K562 (cell line): ENCODE measurements at regions not wholly inside any gene's neighbourhood (a gene's known extent, or its start where the extent isn't known, plus 50 kb on each side); places are given as distances from the start of the nearest gene placed in this dataset.

Experiments used
- ATAC-seq: fragments of 200-7000 bp; cut with Tn5 transposase; 3 replicates; pipeline ENCODE4 v1.9.1; 2020; ENCODE audit warnings: moderate library complexity
- BruUV-seq: library from RNA; stranded (reverse); fragments of 400-500 nt; replicated peaks from 2 replicates; lab custom pipeline; 2021; lab: Mats Ljungman, UMichigan
- CTCF ChIA-PET: fragments of 300-600 bp; formaldehyde crosslinking; extraction: SDS; loops from one replicate; lab custom pipeline; 2021; ENCODE audit warnings: low intra/inter-chr PET ratio; lab: Yijun Ruan, JAX
- POLR2A ChIA-PET: fragments of 300-600, 350-650 bp; sonication (Branson Sonifier 250); formaldehyde crosslinking; extraction: SDS; loops from one replicate; lab custom pipeline; 2021; ENCODE audit warnings: antibody characterized with exemption, inconsistent platforms; lab: Yijun Ruan, JAX
- DNase-seq, 4 experiments: peaks; one replicate each; pipeline versions ENCODE4 v3.0.0 to v3.0.0-alpha.2; 2011 to 2018; ENCODE audit warnings: low spot score in 3 of 4, mixed read lengths in 3 of 4; ENCODE audit errors: extremely low read depth in 1 of 4
- FAIRE-seq: peaks from 2 replicates; lab custom pipeline; 2011; peaks lifted over from hg19 to GRCh38; lab: Jason Lieb, UNC
- H2AFZ ChIP-seq: 2 replicates; pipeline ENCODE4 v1.6.0; 2011; ENCODE audit warnings: low read depth, low read length, control low read depth, inconsistent platforms
- H3K27ac ChIP-seq: fragments of 200-600 bp; 3 replicates; pipeline ENCODE4 v1.8.0; 2011; ENCODE audit warnings: low read depth, mild to moderate bottlenecking, control low read depth, inconsistent platforms, low read length, moderate library complexity, mixed read lengths; ENCODE audit errors: extremely low read depth
- H3K27me3 ChIP-seq, 2 experiments: fragments of 300-600 bp in 1 of 2; 2 replicates in 1 of 2; 3 replicates in 1 of 2; pipeline versions ENCODE4 v1.6.0 to v1.8.0; 2011; ENCODE audit warnings: inconsistent platforms in 2 of 2, low read length in 2 of 2, mild to moderate bottlenecking in 1 of 2, mixed read lengths in 1 of 2, moderate library complexity in 1 of 2; ENCODE audit not compliant: control insufficient read depth in 2 of 2, insufficient read depth in 2 of 2
- H3K36me3 ChIP-seq: fragments of 300-600 bp; 3 replicates; pipeline ENCODE4 v1.8.0; 2011; ENCODE audit warnings: mild to moderate bottlenecking, low read length, inconsistent platforms; ENCODE audit not compliant: control insufficient read depth, insufficient read depth
- H3K4me1 ChIP-seq, 2 experiments: fragments of 200-600 bp in 1 of 2; replicated peaks in 1 of 2; 2 replicates in 1 of 2; 3 replicates in 1 of 2; pipeline versions ENCODE4 v1.5.1 to v1.8.0; 2011; ENCODE audit warnings: inconsistent platforms in 2 of 2, low read length in 2 of 2, mild to moderate bottlenecking in 1 of 2, mixed read lengths in 1 of 2, moderate library complexity in 1 of 2; ENCODE audit not compliant: control insufficient read depth in 2 of 2, insufficient read depth in 2 of 2
- H3K4me2 ChIP-seq: 2 replicates; pipeline ENCODE4 v1.6.1; 2011; ENCODE audit warnings: low read length, control low read depth, inconsistent platforms, mixed read lengths; ENCODE audit not compliant: insufficient read depth
- H3K4me3 ChIP-seq: fragments of 200-600 bp; sonication (generic), shearing (Covaris generic); 2 replicates; pipeline ENCODE4 v1.5.1; 2016; ENCODE audit warnings: control low read depth, inconsistent platforms
- H3K79me2 ChIP-seq: fragments of 200-600 bp; 3 replicates; pipeline ENCODE4 v1.8.0; 2011; ENCODE audit warnings: low read length, inconsistent platforms; ENCODE audit not compliant: control insufficient read depth, insufficient read depth
- H3K9ac ChIP-seq, 2 experiments: 2 replicates each; pipeline versions ENCODE4 v1.6.0 to v1.6.1; 2011; ENCODE audit warnings: low read depth in 2 of 2, low read length in 2 of 2, control low read depth in 1 of 2, inconsistent platforms in 1 of 2, mild to moderate bottlenecking in 1 of 2, mixed read lengths in 1 of 2; ENCODE audit not compliant: insufficient read depth in 1 of 2
- H3K9me1 ChIP-seq: one replicate; pipeline ENCODE4 v1.6.0; 2011; ENCODE audit warnings: inconsistent platforms, mild to moderate bottlenecking, low read length, moderate library complexity; ENCODE audit not compliant: control insufficient read depth, insufficient read depth
- H3K9me3 ChIP-seq: replicated peaks from 2 replicates; pipeline ENCODE4 v1.5.1; 2011; ENCODE audit warnings: low read depth, low read length, inconsistent platforms; ENCODE audit not compliant: control insufficient read depth, insufficient read depth
- H4K20me1 ChIP-seq: replicated peaks from 2 replicates; pipeline ENCODE4 v1.6.1; 2011; ENCODE audit warnings: low read length, inconsistent platforms, mixed read lengths; ENCODE audit not compliant: control insufficient read depth, insufficient read depth
- BHLHE40 ChIP-seq: IDR thresholded peaks from 2 replicates; pipeline ENCODE4 v1.6.1; 2011; ENCODE audit warnings: low read length, improper control_type of control experiment
- BRD4 ChIP-seq: fragments of 200-600 bp; sonication (generic); IDR thresholded peaks from 2 replicates; pipeline ENCODE4 v1.6.1; 2017; ENCODE audit warnings: inconsistent platforms
- NCOA1 ChIP-seq: fragments of 450-650 bp; IDR thresholded peaks from 2 replicates; pipeline ENCODE4 v1.6.1; 2016; ENCODE audit warnings: low read depth
- NFIC ChIP-seq: fragments of 450-650 bp; IDR thresholded peaks from 2 replicates; pipeline ENCODE4 v1.6.1; 2017; ENCODE audit warnings: mild to moderate bottlenecking, inconsistent platforms
- NFIX ChIP-seq: fragments of 250-450 bp; sonication (Bioruptor Pico); IDR thresholded peaks from 2 replicates; pipeline ENCODE4 v1.4.0; 2020; ENCODE audit warnings: low read depth, mild to moderate bottlenecking, moderate library complexity
- SMAD1 ChIP-seq: fragments of 150-350 bp; IDR thresholded peaks from 2 replicates; pipeline ENCODE4 v1.6.1; 2014; ENCODE audit warnings: low read length, low read depth; ENCODE audit not compliant: partially characterized antibody
- XRCC3 ChIP-seq: fragments of 450-650 bp; IDR thresholded peaks from 2 replicates; pipeline ENCODE4 v1.6.1; 2017; ENCODE audit warnings: mild to moderate bottlenecking, moderate library complexity
- ZNF274 ChIP-seq: IDR thresholded peaks from 2 replicates; pipeline ENCODE4 v1.6.1; 2011; ENCODE audit warnings: low read depth, mild to moderate bottlenecking, low read length, moderate library complexity, borderline replicate concordance
- ZNF75A ChIP-seq: fragments of 450-650 bp; formaldehyde crosslinking; IDR thresholded peaks from 2 replicates; pipeline ENCODE4 v1.4.0; 2020; ENCODE audit warnings: mild to moderate bottlenecking
- in situ Hi-C: fragments of 300-500 bp; cut with MboI; formaldehyde crosslinking; loops from 4 replicates; pipeline ENCODE4 v1.15.0; 2018; ENCODE audit warnings: inconsistent platforms, mixed read lengths
- intact Hi-C: fragments of 100-400 bp; cut with micrococcal nuclease; formaldehyde crosslinking; loops from 2 replicates; pipeline ENCODE4 v1.14.2; 2022
- TF ChIP-seq, protein P1 (sequence below): sonication (generic); IDR thresholded peaks from 2 replicates; pipeline ENCODE4 v1.6.1; 2016
- TF ChIP-seq, protein P2 (sequence below): fragments of 250-450 bp; sonication (Bioruptor Pico); IDR thresholded peaks from 2 replicates; pipeline ENCODE4 v1.6.1; 2021; ENCODE audit warnings: mild to moderate bottlenecking

DNA sequence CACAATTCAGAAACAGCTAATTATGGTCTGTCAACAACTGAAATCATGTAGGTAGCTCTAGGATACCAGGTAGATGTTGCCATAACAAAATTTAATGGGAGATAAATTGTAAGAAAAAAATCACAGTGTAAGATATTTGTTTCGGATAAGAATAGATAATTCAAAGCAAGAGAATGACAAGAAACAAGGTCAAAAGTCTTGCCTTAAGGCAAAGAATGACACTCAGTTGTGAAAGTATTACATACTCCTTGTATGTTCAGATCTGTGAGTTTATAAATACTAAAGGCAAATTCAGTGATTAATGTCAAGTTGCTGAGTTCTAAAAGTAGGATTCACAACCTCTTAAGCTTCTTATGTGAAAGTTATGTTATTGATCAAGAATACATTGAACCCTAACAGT lies 772.2 kb upstream of the SGO1 start (continued):
- TF ChIP-seq, protein P1, sequence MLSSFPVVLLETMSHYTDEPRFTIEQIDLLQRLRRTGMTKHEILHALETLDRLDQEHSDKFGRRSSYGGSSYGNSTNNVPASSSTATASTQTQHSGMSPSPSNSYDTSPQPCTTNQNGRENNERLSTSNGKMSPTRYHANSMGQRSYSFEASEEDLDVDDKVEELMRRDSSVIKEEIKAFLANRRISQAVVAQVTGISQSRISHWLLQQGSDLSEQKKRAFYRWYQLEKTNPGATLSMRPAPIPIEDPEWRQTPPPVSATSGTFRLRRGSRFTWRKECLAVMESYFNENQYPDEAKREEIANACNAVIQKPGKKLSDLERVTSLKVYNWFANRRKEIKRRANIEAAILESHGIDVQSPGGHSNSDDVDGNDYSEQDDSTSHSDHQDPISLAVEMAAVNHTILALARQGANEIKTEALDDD, result no peak
- TF ChIP-seq ZNF274 (no peak), BHLHE40 (no peak), SMAD1 (no peak), BRD4 (no peak), NCOA1 (no peak)
- TF ChIP-seq, protein P2, sequence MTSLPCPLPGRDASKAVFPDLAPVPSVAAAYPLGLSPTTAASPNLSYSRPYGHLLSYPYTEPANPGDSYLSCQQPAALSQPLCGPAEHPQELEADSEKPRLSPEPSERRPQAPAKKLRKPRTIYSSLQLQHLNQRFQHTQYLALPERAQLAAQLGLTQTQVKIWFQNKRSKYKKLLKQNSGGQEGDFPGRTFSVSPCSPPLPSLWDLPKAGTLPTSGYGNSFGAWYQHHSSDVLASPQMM (CRISPR knock-in tag), result no peak

DNA sequence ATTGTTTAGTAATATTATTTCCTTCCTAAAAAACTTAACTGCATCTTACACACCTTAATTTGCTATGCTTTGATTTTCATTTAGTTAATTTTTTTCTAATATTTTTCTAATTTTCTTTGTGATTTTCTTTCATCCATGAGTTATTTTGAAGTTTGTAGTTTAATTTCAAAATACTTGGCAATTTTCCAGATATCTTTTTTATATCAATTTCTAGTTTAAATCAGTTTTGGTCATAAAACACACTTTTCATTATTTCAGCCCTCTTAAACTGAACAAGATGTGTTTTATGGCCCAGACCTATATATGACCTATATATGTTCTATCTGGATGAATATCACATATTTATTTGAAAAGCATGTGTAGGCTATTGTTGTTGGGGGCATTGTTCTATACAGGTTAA lies 759.9 kb upstream of the SGO1 start:
- no TSS peak for BruUV-seq
- no peak overlapping the region for H3K4me2 ChIP-seq
- no peaks in the 10 kb centered on the region for H3K9me1 ChIP-seq
- in situ Hi-C loops, result no loop called here
- intact Hi-C loops, result no loop called here
- ATAC-seq, result no peak
- no peaks in the 10 kb centered on the region for H3K79me2 ChIP-seq
- no peak overlapping the region for H3K27ac ChIP-seq
- no peaks in the 10 kb centered on the region for H4K20me1 ChIP-seq
- no peaks in the 10 kb centered on the region for H3K36me3 ChIP-seq
- TF ChIP-seq XRCC3, result no peak
- peak; percentile 75 for TF ChIP-seq NFIC
- TF ChIP-seq NFIX (CRISPR knock-in tag), result peak; percentile 70
- no peak for TF ChIP-seq ZNF75A
- no peaks in the 10 kb centered on the region for H3K27me3 ChIP-seq
- no peak overlapping the region for H2AFZ ChIP-seq
- no peaks in the 10 kb centered on the region for H3K4me1 ChIP-seq
- H3K9ac ChIP-seq, result no peak overlapping the region
- no peaks in the 10 kb centered on the region for H3K9me3 ChIP-seq
- FAIRE-seq, result no peak
- no peak for DNase-seq
- no peak overlapping the region for H3K4me3 ChIP-seq
- POLR2A ChIA-PET, result no interaction called here
- CTCF ChIA-PET, result no interaction called here
